IPS-15b (cell line): ENCODE measurements at regions not wholly inside any gene's neighbourhood (a gene's known extent, or its start where the extent isn't known, plus 50 kb on each side); places are given as distances from the start of the nearest gene placed in this dataset.

Experiments used
- H3K27me3 ChIP-seq: one replicate; pipeline ENCODE4 v1.6.1; 2013; ENCODE audit warnings: low read length; ENCODE audit not compliant: control insufficient read depth, insufficient read depth
- H3K36me3 ChIP-seq: one replicate; pipeline ENCODE4 v1.6.1; 2013; ENCODE audit warnings: low read length; ENCODE audit not compliant: control insufficient read depth, insufficient read depth
- H3K4me1 ChIP-seq: one replicate; pipeline ENCODE4 v1.6.1; 2013; ENCODE audit warnings: mild to moderate bottlenecking, low read length; ENCODE audit not compliant: control insufficient read depth, insufficient read depth
- H3K4me3 ChIP-seq: one replicate; pipeline ENCODE4 v1.5.1; 2013; ENCODE audit warnings: low read depth, low read length
- H3K9ac ChIP-seq: one replicate; pipeline ENCODE4 v1.6.1; 2013; ENCODE audit warnings: low read depth, mild to moderate bottlenecking, low read length
- H3K9me3 ChIP-seq: one replicate; pipeline ENCODE4 v1.6.1; 2013; ENCODE audit warnings: mild to moderate bottlenecking, low read length; ENCODE audit not compliant: control insufficient read depth, insufficient read depth

DNA sequence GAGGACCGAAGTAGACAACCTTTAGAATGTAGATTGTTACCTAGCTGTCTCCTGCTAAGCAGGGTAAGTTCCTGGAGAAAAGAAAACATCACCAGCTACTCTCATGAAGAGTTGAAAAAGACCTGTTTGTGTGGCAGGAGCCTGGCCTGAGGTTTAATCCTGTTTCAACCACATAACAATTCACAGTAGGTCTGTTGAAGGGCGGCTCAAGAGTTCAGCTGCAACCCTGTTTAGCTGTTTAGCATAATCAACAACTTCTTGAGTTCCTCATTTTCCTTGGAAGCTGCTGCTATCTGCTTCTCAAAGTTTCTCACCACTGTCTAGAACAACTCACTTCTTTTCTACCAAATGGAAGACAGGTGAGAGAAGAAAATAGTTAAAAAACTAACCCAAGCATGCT lies 170.4 kb upstream of the TET2 start:
- H3K36me3 ChIP-seq = no peaks in the 10 kb centered on the region

GRCh38 chr4:104979083-104979760 lies 167.5 kb upstream of the TET2 start:
- Histone ChIP-seq H3K9ac (no peak overlapping the region), H3K4me3 (no peak overlapping the region)

More for the DNA sequence above, 170.4 kb upstream of the TET2 start:
- no peaks in the 10 kb centered on the region for H3K27me3 ChIP-seq
- no peaks in the 10 kb centered on the region for H3K4me1 ChIP-seq
- no peak overlapping the region for H3K4me3 ChIP-seq
- H3K9ac ChIP-seq = no peak overlapping the region
- H3K9me3 ChIP-seq = no peaks in the 10 kb centered on the region

DNA sequence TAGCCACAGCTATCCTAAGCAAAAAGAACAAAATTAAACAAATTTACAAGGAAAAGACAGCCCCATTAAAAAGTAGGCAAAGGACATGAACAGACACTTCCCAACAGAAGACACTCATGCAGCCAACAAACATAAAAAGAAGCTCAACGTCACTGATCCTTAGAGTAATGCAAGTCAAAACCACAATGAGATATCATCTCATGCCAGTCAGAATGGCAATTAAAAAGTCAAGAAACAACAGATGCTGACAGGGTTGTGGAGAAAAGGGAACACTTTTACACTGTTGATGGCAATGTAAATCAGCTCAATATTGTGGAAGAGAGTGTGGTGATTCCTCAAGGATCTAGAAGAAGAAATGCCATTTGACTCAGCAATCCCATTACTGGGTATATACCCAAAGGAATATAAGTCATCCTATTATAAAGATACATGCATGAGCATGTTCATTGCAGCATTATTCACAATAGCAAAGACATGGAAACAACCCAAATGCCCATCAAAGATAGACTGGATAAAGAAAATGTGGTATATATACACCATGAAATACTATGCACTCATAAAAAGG lies 163.0 kb upstream of the TET2 start:
- no peaks in the 10 kb centered on the region for H3K4me1 ChIP-seq
- H3K36me3 ChIP-seq = no peaks in the 10 kb centered on the region
- no peak overlapping the region for H3K9ac ChIP-seq
- H3K9me3 ChIP-seq = no peaks in the 10 kb centered on the region
- no peak overlapping the region for H3K4me3 ChIP-seq
- H3K27me3 ChIP-seq = no peaks in the 10 kb centered on the region

More at GRCh38 chr4:104979083-104979760, 167.5 kb upstream of the TET2 start:
- Histone ChIP-seq H3K27me3 (no peaks in the 10 kb centered on the region), H3K9me3 (no peaks in the 10 kb centered on the region), H3K36me3 (no peaks in the 10 kb centered on the region), H3K4me1 (no peaks in the 10 kb centered on the region)

DNA sequence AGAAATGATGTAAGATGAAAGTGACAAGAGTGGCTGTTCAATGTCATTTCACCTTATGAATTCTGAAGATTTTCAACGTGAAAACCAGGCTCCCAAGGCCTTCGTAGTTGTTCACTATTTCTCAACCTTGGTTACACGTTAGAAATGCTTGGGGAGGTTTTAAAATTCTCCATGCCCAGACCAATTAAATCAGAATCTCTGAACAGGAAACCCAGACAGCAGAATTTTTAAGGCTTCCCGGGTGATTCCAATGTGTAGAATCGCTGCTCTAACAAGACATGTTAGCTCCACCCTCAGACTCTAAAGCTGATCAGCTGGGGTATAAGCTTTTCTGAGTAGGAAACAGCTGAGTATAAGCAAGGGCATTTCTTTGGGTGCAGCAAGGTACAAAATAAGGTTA lies 160.4 kb upstream of the TET2 start:
- H3K9me3 ChIP-seq = no peaks in the 10 kb centered on the region
- no peak overlapping the region for H3K9ac ChIP-seq
- H3K4me1 ChIP-seq = no peaks in the 10 kb centered on the region
- no peaks in the 10 kb centered on the region for H3K27me3 ChIP-seq
- no peaks in the 10 kb centered on the region for H3K36me3 ChIP-seq
- H3K4me3 ChIP-seq = no peak overlapping the region

- Histone ChIP-seq H3K36me3 (no peaks in the 10 kb centered on the region), H3K4me3 (no peak overlapping the region), H3K27me3 (no peaks in the 10 kb centered on the region), H3K9ac (no peak overlapping the region), H3K9me3 (no peaks in the 10 kb centered on the region), H3K4me1 (no peaks in the 10 kb centered on the region)
These were observed 157.3 kb upstream of the TET2 start for GRCh38 chr4:104989371-104989770.

GRCh38 chr4:105002278-105002677 lies 144.4 kb upstream of the TET2 start:
- H3K27me3 ChIP-seq = no peaks in the 10 kb centered on the region
- no peaks in the 10 kb centered on the region for H3K36me3 ChIP-seq
- no peak overlapping the region for H3K9ac ChIP-seq
- H3K4me1 ChIP-seq = no peaks in the 10 kb centered on the region
- H3K9me3 ChIP-seq = no peaks in the 10 kb centered on the region
- H3K4me3 ChIP-seq = no peak overlapping the region

DNA sequence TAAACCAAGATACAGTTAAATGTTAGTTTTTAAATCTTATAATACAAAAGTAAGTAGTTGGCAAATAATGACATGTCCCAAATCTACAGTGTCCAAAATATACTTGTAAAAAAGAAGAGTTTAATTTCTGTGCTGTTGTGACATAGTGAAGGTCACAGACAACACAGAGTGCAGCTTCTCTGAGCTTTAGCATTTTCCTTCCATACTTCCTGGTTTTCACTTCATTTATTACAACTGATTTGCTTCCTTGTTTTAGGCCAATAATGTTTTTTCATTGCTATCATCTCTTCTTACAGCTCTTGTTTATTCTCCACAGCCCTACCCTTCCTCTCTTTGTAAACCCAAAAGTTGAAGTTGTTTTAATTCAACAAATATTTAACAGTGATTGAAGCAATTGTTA lies 132.4 kb upstream of the TET2 start:
- no peak overlapping the region for H3K4me3 ChIP-seq

DNA sequence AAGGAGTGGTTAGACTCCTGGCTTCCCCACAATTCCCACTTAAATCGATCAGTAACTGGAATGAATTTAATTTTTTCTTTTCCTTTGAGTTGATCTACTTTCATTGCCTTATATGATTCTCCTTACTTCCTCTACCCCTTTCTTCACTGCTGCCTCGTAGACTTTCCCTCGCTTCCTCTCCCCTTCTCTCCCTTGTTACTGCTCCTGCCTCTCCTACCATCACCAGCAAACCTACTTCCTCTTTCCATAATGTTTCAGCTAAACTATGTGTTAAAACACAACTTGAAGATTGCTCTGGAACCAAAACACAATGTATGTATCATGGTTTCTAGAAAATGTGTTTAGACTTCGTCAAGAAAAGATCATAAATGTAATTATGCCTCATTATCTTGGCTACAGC lies 132.0 kb upstream of the TET2 start:
- Histone ChIP-seq H3K36me3 (no peaks in the 10 kb centered on the region), H3K27me3 (no peaks in the 10 kb centered on the region), H3K4me3 (no peak overlapping the region), H3K4me1 (no peaks in the 10 kb centered on the region), H3K9me3 (no peaks in the 10 kb centered on the region), H3K9ac (no peak overlapping the region)

More for the DNA sequence above, 132.4 kb upstream of the TET2 start:
- no peaks in the 10 kb centered on the region for H3K27me3 ChIP-seq
- H3K36me3 ChIP-seq = no peaks in the 10 kb centered on the region
- H3K9ac ChIP-seq = no peak overlapping the region
- no peaks in the 10 kb centered on the region for H3K9me3 ChIP-seq
- no peaks in the 10 kb centered on the region for H3K4me1 ChIP-seq

DNA sequence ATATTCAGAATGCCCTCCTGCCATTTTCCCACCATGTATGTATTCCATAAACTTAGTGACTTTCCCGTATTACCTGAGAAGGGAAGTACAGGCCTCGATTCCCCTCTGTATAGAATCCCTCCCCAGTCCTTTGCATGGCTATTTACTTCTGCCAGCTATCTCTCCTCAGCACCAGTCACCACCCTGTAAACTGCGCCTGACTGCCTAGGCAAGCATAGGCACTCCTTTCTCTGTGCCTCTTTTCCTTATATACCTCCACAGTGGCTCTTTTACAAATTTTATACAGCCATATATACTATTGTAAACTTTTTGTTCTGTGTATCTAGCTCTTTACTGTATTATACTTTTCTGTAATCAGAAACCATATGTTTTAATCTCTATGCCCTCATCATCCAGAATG lies 130.9 kb upstream of the TET2 start:
- H3K4me1 ChIP-seq = no peaks in the 10 kb centered on the region
- no peak overlapping the region for H3K9ac ChIP-seq
- H3K36me3 ChIP-seq = no peaks in the 10 kb centered on the region
- no peak overlapping the region for H3K4me3 ChIP-seq
- no peaks in the 10 kb centered on the region for H3K27me3 ChIP-seq
- H3K9me3 ChIP-seq = no peaks in the 10 kb centered on the region

- Histone ChIP-seq H3K9ac (no peak overlapping the region), H3K4me1 (no peaks in the 10 kb centered on the region), H3K9me3 (no peaks in the 10 kb centered on the region), H3K27me3 (no peaks in the 10 kb centered on the region), H3K36me3 (no peaks in the 10 kb centered on the region), H3K4me3 (no peak overlapping the region)
These were observed 123.6 kb upstream of the TET2 start for GRCh38 chr4:105022811-105023667.

- Histone ChIP-seq H3K36me3 (no peaks in the 10 kb centered on the region), H3K9me3 (no peaks in the 10 kb centered on the region)
These were observed 123.0 kb upstream of the TET2 start for GRCh38 chr4:105023668-105024055.

More at GRCh38 chr4:105023668-105024055, 123.0 kb upstream of the TET2 start:
- Histone ChIP-seq H3K4me1 (no peaks in the 10 kb centered on the region), H3K27me3 (no peaks in the 10 kb centered on the region), H3K4me3 (no peak overlapping the region), H3K9ac (no peak overlapping the region)
